HepG2 (cell line): ENCODE measurements at regions not wholly inside any gene's neighbourhood (a gene's known extent, or its start where the extent isn't known, plus 50 kb on each side); places are given as distances from the start of the nearest gene placed in this dataset.

ENCODE experiments used
- ATAC-seq: fragments of 200-7000 bp; cut with Tn5 transposase; 3 replicates; pipeline ENCODE4 v1.9.1; 2020; ENCODE audit warnings: mild to moderate bottlenecking, moderate library complexity
- BruUV-seq: library from RNA; stranded (reverse); fragments of 400-500 nt; replicated peaks from 2 replicates; lab custom pipeline; 2021; lab: Mats Ljungman, UMichigan
- CTCF ChIA-PET: fragments of 300-600 bp; formaldehyde crosslinking; extraction: SDS; loops from one replicate; lab custom pipeline; 2021; ENCODE audit warnings: low total read pairs, inconsistent platforms, low intra/inter-chr PET ratio; lab: Yijun Ruan, JAX
- POLR2A ChIA-PET: fragments of 350-600 bp; sonication (Branson Sonifier 250); formaldehyde crosslinking; loops from one replicate; lab custom pipeline; 2020; ENCODE audit warnings: antibody characterized with exemption, inconsistent platforms; lab: Yijun Ruan, JAX
- DNase-seq: peaks from one replicate; pipeline ENCODE4 v3.0.0-alpha.2; 2015; ENCODE audit warnings: low spot score
- FAIRE-seq: peaks from 3 replicates; lab custom pipeline; 2011; peaks lifted over from hg19 to GRCh38; lab: Jason Lieb, UNC
- H2AFZ ChIP-seq: one replicate; pipeline ENCODE4 v1.6.1; 2011; ENCODE audit warnings: low read length, inconsistent platforms
- H3K27ac ChIP-seq: fragments of 300-600 bp; 3 replicates; pipeline ENCODE4 v1.8.0; 2011; ENCODE audit warnings: mixed run types, mild to moderate bottlenecking, mixed read lengths, low read length, inconsistent platforms; ENCODE audit not compliant: insufficient read depth; ENCODE audit errors: extremely low read length
- H3K27me3 ChIP-seq, 2 experiments: fragments of 200-600 bp in 1 of 2; 2 replicates in 1 of 2; 3 replicates in 1 of 2; pipeline versions ENCODE4 v1.6.0 to v1.8.0; 2011; ENCODE audit warnings: low read length in 2 of 2, mild to moderate bottlenecking in 2 of 2, moderate library complexity in 2 of 2, inconsistent platforms in 1 of 2; ENCODE audit not compliant: insufficient read depth in 2 of 2, control insufficient read depth in 1 of 2
- H3K36me3 ChIP-seq, 2 experiments: fragments of 200-600 bp in 1 of 2; replicated peaks in 1 of 2; 2 replicates in 1 of 2; 3 replicates in 1 of 2; pipeline versions ENCODE4 v1.5.1 to v1.8.0; 2011; ENCODE audit warnings: low read length in 2 of 2, inconsistent platforms in 1 of 2; ENCODE audit not compliant: insufficient read depth in 2 of 2, control insufficient read depth in 1 of 2
- H3K4me1 ChIP-seq: 2 replicates; pipeline ENCODE4 v1.5.1; 2012; ENCODE audit warnings: low read length, inconsistent platforms; ENCODE audit not compliant: insufficient read depth
- H3K4me2 ChIP-seq: 2 replicates; pipeline ENCODE4 v1.6.0; 2011; ENCODE audit warnings: low read depth, low read length, inconsistent platforms
- H3K4me3 ChIP-seq, 3 experiments: fragments of 200-600 bp in 1 of 3; sonication (generic), shearing (Covaris generic) in 1 of 3; replicated peaks in 1 of 3; 2 replicates each; pipeline ENCODE4 v1.5.1; 2011 to 2016; ENCODE audit warnings: low read length in 3 of 3, inconsistent platforms in 2 of 3, low read depth in 2 of 3, mild to moderate bottlenecking in 2 of 3, control low read depth in 1 of 3, mixed read lengths in 1 of 3; ENCODE audit not compliant: insufficient read depth in 1 of 3
- H3K79me2 ChIP-seq: one replicate; pipeline ENCODE4 v1.6.1; 2011; ENCODE audit warnings: low read length, inconsistent platforms; ENCODE audit not compliant: insufficient read depth
- H3K9ac ChIP-seq: 2 replicates; pipeline ENCODE4 v1.6.0; 2011; ENCODE audit warnings: mild to moderate bottlenecking, low read depth, low read length, inconsistent platforms; ENCODE audit not compliant: insufficient read depth
- H3K9me3 ChIP-seq: 2 replicates; pipeline ENCODE4 v1.5.1; 2012; ENCODE audit warnings: mild to moderate bottlenecking, low read length
- H4K20me1 ChIP-seq: 2 replicates; pipeline ENCODE4 v1.6.0; 2011; ENCODE audit warnings: inconsistent platforms, mild to moderate bottlenecking, low read length, moderate library complexity; ENCODE audit not compliant: insufficient read depth
- KAT2B ChIP-seq: fragments of 150-350 bp; IDR thresholded peaks from 2 replicates; pipeline ENCODE4 v1.6.1; 2014; ENCODE audit warnings: low read depth, low read length, borderline replicate concordance
- KDM5A ChIP-seq: fragments of 200-600 bp; sonication (generic); IDR thresholded peaks from 2 replicates; pipeline ENCODE4 v1.7.0; 2018; ENCODE audit warnings: antibody characterized with exemption, mild to moderate bottlenecking, low read length, borderline replicate concordance
- PCBP1 ChIP-seq: fragments of 200-400 bp; formaldehyde crosslinking; IDR thresholded peaks from 2 replicates; pipeline ENCODE4 v1.6.1; 2017; ENCODE audit warnings: mild to moderate bottlenecking, low read depth, low read length, borderline replicate concordance
- PRMT3 ChIP-seq: sonication (generic); formaldehyde crosslinking; IDR thresholded peaks from 2 replicates; pipeline ENCODE4 v1.8.1; 2022; ENCODE audit warnings: low read depth, mild to moderate bottlenecking, moderate library complexity, missing genetic modification reagents, borderline replicate concordance
- RXRB ChIP-seq: IDR thresholded peaks from 2 replicates; pipeline ENCODE4 v1.6.1; 2016; ENCODE audit warnings: borderline replicate concordance, missing genetic modification reagents, missing compliant biosample characterization
- SALL2 ChIP-seq: sonication (generic); formaldehyde crosslinking; IDR thresholded peaks from 2 replicates; pipeline ENCODE4 v1.8.1; 2023; ENCODE audit warnings: mild to moderate bottlenecking, missing genetic modification reagents, inconsistent platforms
- TMF1 ChIP-seq: sonication (generic); formaldehyde crosslinking; IDR thresholded peaks from 2 replicates; pipeline ENCODE4 v1.8.1; 2022; ENCODE audit warnings: low read depth, missing genetic modification reagents
- ZNF232 ChIP-seq: sonication (generic); formaldehyde crosslinking; IDR thresholded peaks from 2 replicates; pipeline ENCODE4 v1.4.0; 2020; ENCODE audit warnings: missing genetic modification reagents, borderline replicate concordance
- ZNF335 ChIP-seq: sonication (generic); formaldehyde crosslinking; IDR thresholded peaks from 2 replicates; pipeline ENCODE4 v1.4.0; 2020; ENCODE audit warnings: missing genetic modification reagents
- ZNF33A ChIP-seq: sonication (generic); formaldehyde crosslinking; IDR thresholded peaks from 2 replicates; pipeline ENCODE4 v1.5.1; 2020; ENCODE audit warnings: missing genetic modification reagents, mild to moderate bottlenecking, moderate library complexity, borderline replicate concordance
- ZNF589 ChIP-seq: sonication (generic); formaldehyde crosslinking; conservative IDR thresholded peaks from 2 replicates; pipeline ENCODE4 v1.8.0; 2022; ENCODE audit warnings: mild to moderate bottlenecking, moderate library complexity, missing genetic modification reagents
- WGBS: methylation state at CpG from one replicate; pipeline ENCODE4 v1.1.6; 2017; ENCODE audit warnings: low lambda C conversion rate; 5-methylcytosine and 5-hydroxymethylcytosine counted together
- in situ Hi-C: cut with HindIII; loops from 2 replicates; pipeline ENCODE4 v1.10.0; 2017; ENCODE audit warnings: low pct_unique_long_range_greater_than_20kb; ENCODE audit not compliant: extremely low pct_ligation_motif_present
- intact Hi-C: fragments of 100-400 bp; cut with micrococcal nuclease; formaldehyde crosslinking; loops from one replicate; pipeline ENCODE4 v1.10.0; 2022; ENCODE audit not compliant: unreplicated experiment
- TF ChIP-seq, protein P1 (sequence below): IDR thresholded peaks from 2 replicates; pipeline ENCODE4 v1.6.1; 2016; ENCODE audit warnings: control low read depth
- TF ChIP-seq, protein P2 (sequence below): sonication (generic); formaldehyde crosslinking; IDR thresholded peaks from 2 replicates; pipeline ENCODE4 v1.8.0; 2022; ENCODE audit warnings: low read depth, missing genetic modification reagents
- TF ChIP-seq, protein P3 (sequence below): IDR thresholded peaks from 2 replicates; pipeline ENCODE4 v1.6.1; 2012; ENCODE audit warnings: inconsistent platforms
- TF ChIP-seq, protein P4 (sequence below): sonication (generic); formaldehyde crosslinking; IDR thresholded peaks from 2 replicates; pipeline ENCODE4 v1.4.0; 2020; ENCODE audit warnings: missing genetic modification reagents, borderline replicate concordance
- TF ChIP-seq, protein P5 (sequence below): IDR thresholded peaks from 2 replicates; pipeline ENCODE4 v1.6.1; 2016; ENCODE audit warnings: missing biosample characterization, missing genetic modification reagents, low read depth
- TF ChIP-seq, protein P6 (sequence below): sonication (generic); formaldehyde crosslinking; IDR thresholded peaks from 2 replicates; pipeline ENCODE4 v1.4.0; 2020; ENCODE audit warnings: missing genetic modification reagents

DNA sequence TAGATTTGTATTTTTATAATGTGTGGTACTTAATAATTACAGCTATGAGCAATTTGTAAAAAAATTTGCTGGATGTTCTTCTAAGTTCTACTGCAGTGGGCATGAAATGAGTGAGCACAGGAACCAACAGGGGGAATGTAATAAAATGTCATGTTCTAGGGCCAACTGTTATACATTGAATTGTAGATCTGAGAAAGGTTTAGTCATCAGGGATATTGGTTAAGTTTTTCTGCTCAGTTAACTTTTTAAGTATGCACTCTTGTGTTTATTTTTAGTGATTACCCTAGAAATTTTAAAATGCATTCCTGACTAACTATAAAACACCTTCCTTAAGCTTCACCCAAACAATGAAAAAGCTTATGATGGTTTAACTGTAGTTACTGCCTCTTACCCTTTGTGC is 101.8 kb downstream of the CAND1 start (continued):
- TF ChIP-seq, protein P1, sequence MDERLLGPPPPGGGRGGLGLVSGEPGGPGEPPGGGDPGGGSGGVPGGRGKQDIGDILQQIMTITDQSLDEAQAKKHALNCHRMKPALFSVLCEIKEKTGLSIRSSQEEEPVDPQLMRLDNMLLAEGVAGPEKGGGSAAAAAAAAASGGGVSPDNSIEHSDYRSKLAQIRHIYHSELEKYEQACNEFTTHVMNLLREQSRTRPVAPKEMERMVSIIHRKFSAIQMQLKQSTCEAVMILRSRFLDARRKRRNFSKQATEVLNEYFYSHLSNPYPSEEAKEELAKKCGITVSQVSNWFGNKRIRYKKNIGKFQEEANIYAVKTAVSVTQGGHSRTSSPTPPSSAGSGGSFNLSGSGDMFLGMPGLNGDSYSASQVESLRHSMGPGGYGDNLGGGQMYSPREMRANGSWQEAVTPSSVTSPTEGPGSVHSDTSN (CRISPR knock-in tag): no peak
- TF ChIP-seq, protein P2, sequence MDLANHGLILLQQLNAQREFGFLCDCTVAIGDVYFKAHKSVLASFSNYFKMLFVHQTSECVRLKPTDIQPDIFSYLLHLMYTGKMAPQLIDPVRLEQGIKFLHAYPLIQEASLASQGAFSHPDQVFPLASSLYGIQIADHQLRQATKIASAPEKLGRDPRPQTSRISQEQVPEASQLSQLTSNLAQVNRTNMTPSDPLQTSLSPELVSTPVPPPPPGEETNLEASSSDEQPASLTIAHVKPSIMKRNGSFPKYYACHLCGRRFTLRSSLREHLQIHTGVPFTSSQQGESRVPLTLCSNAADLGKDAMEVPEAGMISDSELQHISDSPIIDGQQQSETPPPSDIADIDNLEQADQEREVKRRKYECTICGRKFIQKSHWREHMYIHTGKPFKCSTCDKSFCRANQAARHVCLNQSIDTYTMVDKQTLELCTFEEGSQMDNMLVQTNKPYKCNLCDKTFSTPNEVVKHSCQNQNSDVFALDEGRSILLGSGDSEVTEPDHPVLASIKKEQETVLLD (CRISPR knock-in tag): no peak
- TF ChIP-seq ZNF589 (CRISPR knock-in tag): no peak
- no peak for TF ChIP-seq PRMT3 (CRISPR knock-in tag)
- no peak for TF ChIP-seq RXRB (CRISPR knock-in tag)

DNA sequence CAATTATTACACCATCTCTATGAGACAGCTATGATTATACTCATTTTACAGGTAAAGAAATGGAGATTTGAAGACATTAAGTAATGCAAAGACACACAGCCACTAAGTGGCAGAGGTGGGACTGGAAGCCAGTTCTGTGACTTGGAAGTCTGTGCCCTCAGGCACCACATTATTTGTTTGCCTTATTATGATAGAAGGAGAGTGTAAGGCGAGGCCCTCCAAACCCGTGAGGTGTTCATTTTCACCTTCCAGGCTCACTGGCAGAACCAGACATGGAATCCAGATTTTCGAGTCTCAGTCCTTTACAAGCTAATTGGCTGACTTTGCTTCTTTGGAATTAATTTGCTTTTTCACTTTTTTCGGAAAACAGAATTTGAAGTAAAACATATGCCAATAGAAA is 107.9 kb downstream of the CAND1 start:
- H3K27ac ChIP-seq: no peak overlapping the region
- no peak overlapping the region for H3K9ac ChIP-seq
- FAIRE-seq: no peak
- ChIA-PET POLR2A (no interaction called here), CTCF (no interaction called here)
- H3K36me3 ChIP-seq: no peaks in the 10 kb centered on the region
- no peak for ATAC-seq
- no peaks in the 10 kb centered on the region for H4K20me1 ChIP-seq
- WGBS: 11% methylated on average over 4 of the region's 4 CpGs
- no peak overlapping the region for H3K4me3 ChIP-seq
- no TSS peak for BruUV-seq
- H2AFZ ChIP-seq: no peak overlapping the region
- H3K27me3 ChIP-seq: no peaks in the 10 kb centered on the region
- H3K4me1 ChIP-seq: no peaks in the 10 kb centered on the region
- no peak overlapping the region for H3K4me2 ChIP-seq
- DNase-seq: no peak
- no peaks in the 10 kb centered on the region for H3K9me3 ChIP-seq
- intact Hi-C loops (no loop called here), in situ Hi-C loops (no loop called here)
- H3K79me2 ChIP-seq: no peaks in the 10 kb centered on the region
- TF ChIP-seq TMF1: no peak
- TF ChIP-seq, protein P3, sequence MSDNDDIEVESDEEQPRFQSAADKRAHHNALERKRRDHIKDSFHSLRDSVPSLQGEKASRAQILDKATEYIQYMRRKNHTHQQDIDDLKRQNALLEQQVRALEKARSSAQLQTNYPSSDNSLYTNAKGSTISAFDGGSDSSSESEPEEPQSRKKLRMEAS: no peak
- no peak for TF ChIP-seq ZNF335
- TF ChIP-seq, protein P4, sequence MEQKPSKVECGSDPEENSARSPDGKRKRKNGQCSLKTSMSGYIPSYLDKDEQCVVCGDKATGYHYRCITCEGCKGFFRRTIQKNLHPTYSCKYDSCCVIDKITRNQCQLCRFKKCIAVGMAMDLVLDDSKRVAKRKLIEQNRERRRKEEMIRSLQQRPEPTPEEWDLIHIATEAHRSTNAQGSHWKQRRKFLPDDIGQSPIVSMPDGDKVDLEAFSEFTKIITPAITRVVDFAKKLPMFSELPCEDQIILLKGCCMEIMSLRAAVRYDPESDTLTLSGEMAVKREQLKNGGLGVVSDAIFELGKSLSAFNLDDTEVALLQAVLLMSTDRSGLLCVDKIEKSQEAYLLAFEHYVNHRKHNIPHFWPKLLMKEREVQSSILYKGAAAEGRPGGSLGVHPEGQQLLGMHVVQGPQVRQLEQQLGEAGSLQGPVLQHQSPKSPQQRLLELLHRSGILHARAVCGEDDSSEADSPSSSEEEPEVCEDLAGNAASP (CRISPR knock-in tag): no peak
- TF ChIP-seq ZNF33A (CRISPR knock-in tag): no peak
- TF ChIP-seq, protein P5, sequence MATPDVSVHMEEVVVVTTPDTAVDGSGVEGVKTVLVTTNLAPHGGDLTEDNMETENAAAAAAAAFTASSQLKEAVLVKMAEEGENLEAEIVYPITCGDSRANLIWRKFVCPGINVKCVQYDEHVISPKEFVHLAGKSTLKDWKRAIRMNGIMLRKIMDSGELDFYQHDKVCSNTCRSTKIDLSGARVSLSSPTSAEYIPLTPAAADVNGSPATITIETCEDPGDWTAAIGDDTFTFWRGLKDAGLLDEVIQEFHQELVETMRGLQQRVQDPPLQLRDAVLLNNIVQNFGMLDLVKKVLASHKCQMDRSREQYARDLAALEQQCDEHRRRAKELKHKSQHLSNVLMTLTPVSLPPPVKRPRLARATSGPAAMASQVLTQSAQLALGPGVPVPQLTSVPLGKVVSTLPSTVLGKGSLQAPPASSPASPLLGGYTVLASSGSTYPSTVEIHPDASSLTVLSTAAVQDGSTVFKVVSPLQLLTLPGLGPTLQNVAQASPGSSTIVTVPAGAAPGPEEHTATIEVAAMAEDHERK (CRISPR knock-in tag): no peak
- TF ChIP-seq, protein P6, sequence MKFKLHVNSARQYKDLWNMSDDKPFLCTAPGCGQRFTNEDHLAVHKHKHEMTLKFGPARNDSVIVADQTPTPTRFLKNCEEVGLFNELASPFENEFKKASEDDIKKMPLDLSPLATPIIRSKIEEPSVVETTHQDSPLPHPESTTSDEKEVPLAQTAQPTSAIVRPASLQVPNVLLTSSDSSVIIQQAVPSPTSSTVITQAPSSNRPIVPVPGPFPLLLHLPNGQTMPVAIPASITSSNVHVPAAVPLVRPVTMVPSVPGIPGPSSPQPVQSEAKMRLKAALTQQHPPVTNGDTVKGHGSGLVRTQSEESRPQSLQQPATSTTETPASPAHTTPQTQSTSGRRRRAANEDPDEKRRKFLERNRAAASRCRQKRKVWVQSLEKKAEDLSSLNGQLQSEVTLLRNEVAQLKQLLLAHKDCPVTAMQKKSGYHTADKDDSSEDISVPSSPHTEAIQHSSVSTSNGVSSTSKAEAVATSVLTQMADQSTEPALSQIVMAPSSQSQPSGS (CRISPR knock-in tag): no peak
- no peak for TF ChIP-seq PCBP1
- TF ChIP-seq KAT2B: no peak
- no peak for TF ChIP-seq KDM5A
- TF ChIP-seq ZNF232: no peak
- TF ChIP-seq SALL2: no peak
